GM11168 (cell line): ENCODE measurements at regions not wholly inside any gene's neighbourhood (a gene's known extent, or its start where the extent isn't known, plus 50 kb on each side); places are given as distances from the start of the nearest gene placed in this dataset.
"Not testable (repeated sequence)": the region's sequence is repeated elsewhere in the genome, so short reads cannot be mapped to it uniquely, and the experiment has no call there.

ENCODE experiments used
- in situ Hi-C: fragments of 300-500 bp; cut with MboI; formaldehyde crosslinking; loops from one replicate; pipeline ENCODE4 v1.12.0; 2022; ENCODE audit warnings: low sequenced_read_pairs; ENCODE audit not compliant: unreplicated experiment

- in situ Hi-C loops = no loop called here
These were observed 239.2 kb downstream of the ADGRD1 start for GRCh38 chr12:131192951-131193350.

- in situ Hi-C loops = no loop called here
These were observed 240.5 kb downstream of the ADGRD1 start for GRCh38 chr12:131194166-131194565.

GRCh38 chr12:131195796-131196195, 242.1 kb downstream of the ADGRD1 start:
- in situ Hi-C loops = loop anchor here (5.0 kb wide), 1 partner anchor 287 kb away; no protein-coding TSS in a partner anchor

- in situ Hi-C loops = loop anchor here (5.0 kb wide), 1 partner anchor 286 kb away; no protein-coding TSS in a partner anchor
These were observed 242.5 kb downstream of the ADGRD1 start for GRCh38 chr12:131196220-131196619.

- in situ Hi-C loops = loop anchor here (5.0 kb wide), 1 partner anchor 285 kb away; no protein-coding TSS in a partner anchor
These were observed 243.8 kb downstream of the ADGRD1 start for GRCh38 chr12:131197490-131197889.

- in situ Hi-C loops = loop anchor here (5.0 kb wide), 1 partner anchor 283 kb away; no protein-coding TSS in a partner anchor
These were observed 245.5 kb downstream of the ADGRD1 start for GRCh38 chr12:131199221-131199620.

- in situ Hi-C loops = not testable (repeated sequence)
These were observed 248.2 kb downstream of the ADGRD1 start for GRCh38 chr12:131201912-131202311.

- in situ Hi-C loops = no loop called here
These were observed 249.1 kb downstream of the ADGRD1 start for GRCh38 chr12:131202592-131203378.

- in situ Hi-C loops = no loop called here
These were observed 250.1 kb downstream of the ADGRD1 start for GRCh38 chr12:131203666-131204415.

- in situ Hi-C loops = no loop called here
These were observed 250.9 kb downstream of the ADGRD1 start for GRCh38 chr12:131204416-131205274.

- in situ Hi-C loops = not testable (repeated sequence)
These were observed 251.7 kb downstream of the ADGRD1 start for GRCh38 chr12:131205275-131205933.

GRCh38 chr12:131206630-131207299, 253.1 kb downstream of the ADGRD1 start:
- in situ Hi-C loops = not testable (repeated sequence)

GRCh38 chr12:131207300-131207660, 253.6 kb downstream of the ADGRD1 start:
- in situ Hi-C loops = not testable (repeated sequence)

- in situ Hi-C loops = not testable (repeated sequence)
These were observed 254.1 kb downstream of the ADGRD1 start for GRCh38 chr12:131207841-131208240.

- in situ Hi-C loops = no loop called here
These were observed 254.7 kb downstream of the ADGRD1 start for GRCh38 chr12:131208425-131208824.

- in situ Hi-C loops = no loop called here
These were observed 255.7 kb downstream of the ADGRD1 start for GRCh38 chr12:131209082-131210070.

GRCh38 chr12:131210506-131211339, 257.0 kb downstream of the ADGRD1 start:
- in situ Hi-C loops = no loop called here
